ENCODE measurements at regions not wholly inside any gene's neighbourhood (a gene's known extent, or its start where the extent isn't known, plus 50 kb on each side); places are given as distances from the start of the nearest gene placed in this dataset.

DNA sequence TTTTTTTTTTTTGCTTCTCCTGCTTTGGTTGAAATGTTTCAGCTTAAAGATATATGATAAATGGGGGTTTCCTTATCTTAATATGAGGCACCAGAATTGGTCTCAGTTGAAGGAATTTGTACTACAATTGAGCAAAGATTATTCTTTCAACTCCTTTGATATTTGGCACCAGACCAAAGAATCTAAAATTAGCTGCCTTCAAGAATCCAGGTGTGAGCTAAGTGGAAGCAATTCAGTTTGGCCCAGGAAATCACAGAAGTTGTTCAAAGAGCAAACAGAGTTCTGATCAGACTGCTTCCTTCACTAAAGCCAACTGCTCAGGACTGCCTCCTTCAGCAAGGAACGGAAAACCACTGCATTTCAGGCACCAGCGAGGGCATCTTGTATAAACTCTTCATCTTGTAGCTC lies 68.3 kb upstream of the BCAR3 start:
- peaks cover 46% of the 10 kb centered on the region for H3K4me1 ChIP-seq (ENCODE audit: control insufficient read depth, low read length)
- H3F3A ChIP-seq (ENCODE audit: control insufficient read depth, insufficient read depth), result peaks cover 21% of the 10 kb centered on the region
- H3K27ac ChIP-seq (ENCODE audit: low read depth, low read length), result peak overlapping the region; percentile 92
- H3K79me2 ChIP-seq (ENCODE audit: control insufficient read depth, low read length), result no peaks in the 10 kb centered on the region
- H3K9me2 ChIP-seq (replicated peaks; ENCODE audit: control insufficient read depth, low read length), result no peaks in the 10 kb centered on the region
- H3K4me3 ChIP-seq (ENCODE audit: low read length), result peak overlapping the region; percentile 67
- peak; percentile 66 for TF ChIP-seq CTCF (IDR thresholded peaks at IDR 0.05; ENCODE audit: low read depth, low read length, poor library complexity, severe bottlenecking)
- no peak for TF ChIP-seq EZH2phosphoT487 (IDR thresholded peaks at IDR 0.05; ENCODE audit: borderline replicate concordance, low read length)
- H3K9me3 ChIP-seq (ENCODE audit: control insufficient read depth, insufficient read depth, low read length), result peaks cover 7% of the 10 kb centered on the region; the same call in 1 of the 2 replicates
- no peaks in the 10 kb centered on the region for H4K20me1 ChIP-seq (ENCODE audit: control insufficient read depth, insufficient read depth, low read depth, low read length)
- peak overlapping the region; percentile 73 for H3K4me2 ChIP-seq (ENCODE audit: low read length)
- no peaks in the 10 kb centered on the region for H3K36me3 ChIP-seq (ENCODE audit: control insufficient read depth, low read length)
- H3K27me3 ChIP-seq (ENCODE audit: control insufficient read depth, low read length), result no peaks in the 10 kb centered on the region

DNA sequence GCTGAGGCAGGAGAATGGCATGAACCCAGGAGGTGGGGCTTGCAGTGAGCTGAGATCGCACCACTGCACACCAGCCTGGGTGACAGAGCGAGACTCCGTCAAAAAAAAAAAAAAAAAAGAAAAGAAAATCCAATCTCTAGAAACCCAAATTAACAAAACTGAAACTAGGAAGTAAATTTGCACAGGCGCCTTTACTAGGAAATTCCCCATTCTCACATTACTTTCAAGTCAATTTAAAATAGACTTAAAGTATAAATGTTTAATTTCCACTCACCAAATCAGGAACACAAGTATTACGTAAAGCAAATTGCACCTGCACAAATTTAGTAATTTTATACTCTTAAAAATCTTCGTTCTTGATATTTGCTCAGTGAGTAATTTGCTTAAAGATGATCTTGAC lies 67.8 kb upstream of the BCAR3 start:
- H3F3A ChIP-seq (ENCODE audit: control insufficient read depth, insufficient read depth), result peaks cover 21% of the 10 kb centered on the region
- H3K4me2 ChIP-seq (ENCODE audit: low read length), result peak overlapping the region; percentile 73
- peak overlapping the region; percentile 92 for H3K27ac ChIP-seq (ENCODE audit: low read depth, low read length)
- peaks cover 7% of the 10 kb centered on the region; the same call in 1 of the 2 replicates for H3K9me3 ChIP-seq (ENCODE audit: control insufficient read depth, insufficient read depth, low read length)
- no peaks in the 10 kb centered on the region for H3K27me3 ChIP-seq (ENCODE audit: control insufficient read depth, low read length)
- no peaks in the 10 kb centered on the region for H4K20me1 ChIP-seq (ENCODE audit: control insufficient read depth, insufficient read depth, low read depth, low read length)
- no peaks in the 10 kb centered on the region for H3K36me3 ChIP-seq (ENCODE audit: control insufficient read depth, low read length)
- no peaks in the 10 kb centered on the region for H3K79me2 ChIP-seq (ENCODE audit: control insufficient read depth, low read length)
- peaks cover 46% of the 10 kb centered on the region for H3K4me1 ChIP-seq (ENCODE audit: control insufficient read depth, low read length)
- TF ChIP-seq CTCF (IDR thresholded peaks at IDR 0.05; ENCODE audit: low read depth, low read length, poor library complexity, severe bottlenecking) (no peak), EZH2phosphoT487 (IDR thresholded peaks at IDR 0.05; ENCODE audit: borderline replicate concordance, low read length) (no peak)
- H3K9me2 ChIP-seq (replicated peaks; ENCODE audit: control insufficient read depth, low read length), result no peaks in the 10 kb centered on the region
- peak overlapping the region; percentile 67 for H3K4me3 ChIP-seq (ENCODE audit: low read length)

- H3K9me3 ChIP-seq (ENCODE audit: control insufficient read depth, insufficient read depth, low read length), result peaks cover 7% of the 10 kb centered on the region; the same call in 1 of the 2 replicates
- H3K4me2 ChIP-seq (ENCODE audit: low read length), result no peak overlapping the region
- H3K27ac ChIP-seq (ENCODE audit: low read depth, low read length), result no peak overlapping the region
- H3F3A ChIP-seq (ENCODE audit: control insufficient read depth, insufficient read depth), result peaks cover 21% of the 10 kb centered on the region
- no peaks in the 10 kb centered on the region for H3K9me2 ChIP-seq (replicated peaks; ENCODE audit: control insufficient read depth, low read length)
- no peaks in the 10 kb centered on the region for H4K20me1 ChIP-seq (ENCODE audit: control insufficient read depth, insufficient read depth, low read depth, low read length)
- TF ChIP-seq CTCF (IDR thresholded peaks at IDR 0.05; ENCODE audit: low read depth, low read length, poor library complexity, severe bottlenecking), result no peak
- no peak for TF ChIP-seq EZH2phosphoT487 (IDR thresholded peaks at IDR 0.05; ENCODE audit: borderline replicate concordance, low read length)
- no peaks in the 10 kb centered on the region for H3K27me3 ChIP-seq (ENCODE audit: control insufficient read depth, low read length)
- H3K4me1 ChIP-seq (ENCODE audit: control insufficient read depth, low read length), result peaks cover 39% of the 10 kb centered on the region
- H3K36me3 ChIP-seq (ENCODE audit: control insufficient read depth, low read length), result no peaks in the 10 kb centered on the region
- H3K79me2 ChIP-seq (ENCODE audit: control insufficient read depth, low read length), result no peaks in the 10 kb centered on the region
- H3K4me3 ChIP-seq (ENCODE audit: low read length), result no peak overlapping the region
Measured at GRCh38 chr1:93746021-93746812, 64.6 kb upstream of the BCAR3 start.
